HG03039 (cell line): ENCODE measurements at regions not wholly inside any gene's neighbourhood (a gene's known extent, or its start where the extent isn't known, plus 50 kb on each side); places are given as distances from the start of the nearest gene placed in this dataset.
"Not testable (repeated sequence)": the region's sequence is repeated elsewhere in the genome, so short reads cannot be mapped to it uniquely, and the experiment has no call there.

Experiments used
- ATAC-seq: cut with Tn5 transposase; IDR thresholded peaks from one replicate; pipeline ENCODE4 v1.9.1; 2021; ENCODE audit warnings: mild to moderate bottlenecking, moderate library complexity; ENCODE audit not compliant: unreplicated experiment

DNA sequence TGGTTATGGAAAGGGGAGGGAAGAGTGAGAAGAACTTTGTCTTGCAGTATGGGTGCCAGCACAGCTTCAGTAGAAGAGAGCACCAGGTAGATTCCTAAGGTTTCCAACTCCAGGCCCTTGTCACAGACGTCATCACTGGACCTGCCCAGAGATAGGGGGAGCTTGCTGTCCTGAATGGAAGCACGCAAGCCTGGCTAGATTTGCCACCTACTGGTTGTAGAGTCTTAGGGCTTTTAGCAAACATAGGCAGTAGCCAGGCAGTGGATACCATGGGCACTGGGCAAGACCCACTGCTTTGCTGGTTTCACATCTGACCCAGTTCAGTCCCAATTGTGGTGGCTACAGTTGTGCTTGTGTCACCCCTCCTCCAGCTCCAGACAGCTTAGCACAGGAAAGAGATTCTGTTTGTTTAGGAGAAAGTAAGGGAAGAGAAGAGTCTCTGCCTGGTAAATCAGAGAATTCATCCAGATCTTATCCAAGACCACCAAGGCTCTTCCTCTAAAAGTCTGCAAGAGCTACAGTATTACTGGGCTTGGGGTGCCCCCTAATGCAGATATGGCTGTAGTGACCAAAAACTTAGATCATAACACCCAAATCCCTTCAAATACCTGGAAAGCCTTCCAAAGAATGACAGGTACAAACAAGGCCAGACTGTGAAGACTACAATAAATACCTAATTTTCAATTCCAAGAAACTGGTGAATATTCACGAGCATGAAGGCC is 158.9 kb downstream of the HINT1 start:
- no peak for ATAC-seq

DNA sequence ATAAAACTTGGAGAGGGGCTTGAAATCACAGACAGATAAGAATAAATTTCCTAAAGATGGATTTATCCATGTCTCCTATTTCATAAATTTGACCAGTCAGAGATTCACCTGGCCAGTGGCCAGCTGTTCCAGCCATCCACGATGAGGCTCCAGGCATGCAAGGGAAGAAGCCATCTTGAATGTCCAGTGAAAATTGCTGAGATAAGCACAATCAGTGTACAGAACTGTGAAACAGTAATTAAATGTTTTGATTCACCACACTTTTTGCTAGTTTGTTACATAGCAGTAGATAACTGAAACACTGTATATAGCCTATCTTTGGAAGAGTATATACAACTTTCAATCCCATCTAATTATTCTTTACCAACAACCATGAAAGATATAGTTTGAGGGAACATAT is 163.5 kb downstream of the HINT1 start:
- no peak for ATAC-seq

DNA sequence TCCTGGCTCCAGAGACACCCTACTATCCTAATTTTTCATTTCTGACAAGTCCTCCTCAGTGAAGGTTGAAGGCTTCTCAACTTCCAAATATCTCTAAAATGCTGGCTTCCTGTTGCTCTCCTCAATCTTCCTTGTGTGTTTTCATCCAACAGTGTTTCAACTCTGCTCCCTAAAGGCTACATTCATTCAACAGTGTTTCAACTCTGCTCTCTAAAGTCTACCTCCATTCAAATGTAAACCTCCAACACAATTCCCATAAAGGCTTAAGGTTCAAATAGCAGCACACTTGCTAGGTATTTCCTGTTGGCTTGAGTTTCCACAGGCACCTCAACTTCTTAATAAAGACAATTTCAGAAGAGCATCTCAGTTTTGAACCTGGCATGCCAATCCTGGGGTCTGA is 164.8 kb downstream of the HINT1 start:
- ATAC-seq, result no peak

DNA sequence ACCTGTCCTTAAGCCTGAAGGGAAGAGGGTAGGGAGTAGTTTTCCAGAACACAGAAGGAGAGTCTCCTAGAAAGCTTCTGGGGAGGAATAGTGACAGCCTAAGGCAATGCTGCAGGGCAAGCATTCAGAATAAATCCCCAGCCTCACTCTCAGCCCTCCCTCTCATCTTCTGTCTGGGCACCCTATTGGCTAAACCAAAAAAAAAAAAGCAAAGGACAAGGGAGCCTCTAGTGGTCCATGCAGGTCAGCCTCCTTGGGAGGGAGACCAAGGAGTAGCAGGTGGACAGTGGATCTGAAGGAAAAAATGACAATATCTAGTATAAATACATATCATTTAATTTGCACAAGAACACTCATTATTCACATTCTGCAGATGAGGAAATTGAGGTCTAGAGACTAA is 168.3 kb downstream of the HINT1 start:
- not testable (repeated sequence) for ATAC-seq

DNA sequence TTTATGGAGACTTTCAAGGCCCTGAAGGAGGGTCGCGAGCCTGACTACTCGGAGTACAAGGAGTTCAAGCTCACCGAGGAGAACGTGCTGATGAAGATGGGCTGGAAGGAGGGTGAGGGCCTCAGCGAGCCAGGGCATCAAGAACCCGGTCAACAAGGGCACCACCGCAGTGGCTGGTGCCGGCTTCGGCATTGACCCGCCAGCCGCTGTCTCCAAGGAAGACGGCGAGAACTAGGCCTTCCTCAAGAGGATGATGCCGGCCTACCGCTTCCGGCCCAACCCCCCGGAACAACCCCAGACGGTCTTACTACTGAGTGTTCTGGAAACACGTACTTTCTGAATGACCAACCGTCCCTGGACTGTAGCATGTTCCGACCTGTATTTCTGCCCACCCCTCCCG is 169.2 kb downstream of the HINT1 start:
- no peak for ATAC-seq

DNA sequence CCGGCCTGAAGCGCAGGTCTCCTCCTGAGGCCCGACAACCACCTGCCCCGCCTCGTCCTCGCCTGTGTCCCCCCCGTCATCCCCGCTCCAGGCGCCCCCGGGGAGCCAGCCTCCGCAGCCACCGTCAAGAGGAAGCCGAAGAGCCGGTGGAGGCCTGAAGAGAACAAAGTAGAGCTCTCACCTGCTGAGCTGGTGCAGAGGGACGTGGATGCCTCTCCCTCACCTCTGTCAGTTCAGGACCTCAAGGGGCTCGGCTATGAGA is 169.9 kb downstream of the HINT1 start:
- ATAC-seq, result no peak

DNA sequence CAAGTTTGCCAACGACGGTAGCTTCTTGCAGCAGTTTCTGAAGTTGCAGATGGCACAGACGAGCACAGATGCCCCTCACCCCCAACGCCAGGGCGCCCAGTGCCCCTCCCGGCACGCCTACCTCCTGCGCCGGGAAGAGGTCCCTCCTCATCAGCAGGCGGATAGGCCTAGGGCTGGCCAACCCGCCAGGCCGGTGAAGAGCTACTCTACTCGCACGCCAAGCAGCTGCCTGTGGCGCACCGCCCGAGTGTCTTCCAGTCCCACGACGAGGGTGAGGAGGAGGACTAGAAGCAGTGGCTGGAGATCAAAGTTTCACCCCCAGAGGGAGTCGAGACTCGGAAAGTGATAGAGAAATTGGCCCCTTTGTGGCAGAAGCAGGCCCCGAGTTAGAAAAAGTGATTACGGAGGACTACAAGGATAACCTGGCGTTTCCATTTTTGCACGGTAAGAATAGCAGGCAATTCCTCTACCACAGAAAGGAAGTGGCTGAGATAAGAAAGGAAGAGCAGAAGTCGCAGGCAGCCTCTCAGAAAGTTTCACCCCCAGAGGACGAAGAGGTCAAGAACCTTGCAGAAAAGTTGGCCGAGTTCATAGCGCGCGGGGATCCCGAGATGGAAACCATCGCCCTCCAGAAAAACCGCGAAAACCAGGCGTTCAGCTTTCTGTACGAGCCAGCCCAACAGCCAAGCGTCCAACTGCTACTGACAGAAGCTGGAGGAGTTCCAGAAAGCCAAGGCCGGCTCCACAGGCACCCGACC is 170.4 kb downstream of the HINT1 start:
- ATAC-seq, result no peak

DNA sequence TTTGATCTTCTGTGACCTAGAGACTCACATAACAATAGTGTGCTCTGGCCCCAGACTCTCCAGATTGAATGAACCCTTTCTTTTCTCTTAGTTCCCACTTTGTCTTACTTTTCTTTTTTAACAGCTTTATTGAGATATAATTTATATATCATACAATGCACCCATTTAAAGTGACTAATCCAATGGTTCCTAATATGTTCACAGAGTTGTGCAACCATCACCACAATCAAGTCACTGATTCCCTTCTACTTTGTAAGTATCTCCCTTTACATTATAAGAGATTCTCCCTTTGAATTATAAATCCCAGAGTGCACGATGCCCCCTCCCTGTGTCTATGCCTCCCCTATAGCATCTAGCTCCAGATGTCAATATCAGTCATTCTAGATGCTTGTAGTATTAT is 172.4 kb downstream of the HINT1 start:
- ATAC-seq, result no peak

DNA sequence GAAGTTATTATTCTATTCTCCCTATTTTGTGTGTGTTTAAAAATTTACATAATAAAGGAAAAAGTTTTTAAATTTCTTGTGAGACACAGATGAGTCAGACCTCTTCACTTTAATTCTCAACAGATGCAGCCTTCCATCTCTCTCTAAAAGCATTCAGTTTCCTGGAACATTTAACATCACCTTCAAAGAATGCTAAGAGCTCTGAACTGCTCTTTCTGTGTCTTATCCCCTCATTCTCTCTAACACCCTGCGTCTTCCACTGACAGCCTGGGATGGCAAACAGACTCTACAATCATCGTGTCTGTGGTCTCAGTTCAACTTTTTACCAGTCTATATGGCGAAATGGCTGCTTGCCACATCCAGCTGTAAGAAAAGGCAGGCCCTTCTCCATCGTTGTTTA is 173.0 kb downstream of the HINT1 start:
- no peak for ATAC-seq

DNA sequence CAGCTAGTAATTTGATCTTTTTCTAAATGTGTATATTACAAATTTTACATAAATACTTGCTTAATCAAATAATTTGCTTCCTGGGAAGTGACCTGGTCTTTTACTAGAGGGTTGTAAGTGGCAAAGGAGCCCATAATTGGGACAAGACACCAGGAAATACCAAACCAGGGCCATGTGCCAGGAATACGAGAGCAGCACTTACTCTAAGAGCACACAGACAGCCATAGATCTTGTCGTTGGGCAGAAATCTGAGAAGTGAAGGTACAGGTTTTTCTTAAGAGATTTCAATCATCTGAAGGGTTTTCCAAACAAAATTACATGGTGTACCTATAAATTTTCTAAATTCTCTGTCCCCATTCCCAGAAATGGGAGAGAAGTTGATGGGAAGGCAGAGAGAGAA is 179.3 kb downstream of the HINT1 start:
- ATAC-seq, result no peak

DNA sequence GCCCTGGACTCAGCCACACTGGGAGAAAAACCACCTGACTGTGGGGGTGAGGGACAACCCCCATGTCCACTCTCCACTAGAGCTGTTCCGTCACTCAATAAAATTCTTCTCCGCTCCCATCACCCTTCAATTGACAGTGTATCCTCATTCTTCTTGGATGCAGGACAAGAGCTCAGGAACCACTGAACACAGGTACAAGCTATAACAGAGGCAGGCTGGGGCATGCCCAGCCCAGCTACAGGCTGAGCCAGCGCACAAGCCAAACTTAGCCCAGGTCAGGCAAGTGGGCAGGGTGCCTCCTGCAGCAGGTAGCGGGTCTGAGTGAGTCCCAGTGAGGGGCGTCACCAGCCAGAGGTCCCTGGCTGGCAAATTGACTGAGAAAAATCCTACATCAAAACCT is 183.4 kb downstream of the HINT1 start:
- no peak for ATAC-seq

DNA sequence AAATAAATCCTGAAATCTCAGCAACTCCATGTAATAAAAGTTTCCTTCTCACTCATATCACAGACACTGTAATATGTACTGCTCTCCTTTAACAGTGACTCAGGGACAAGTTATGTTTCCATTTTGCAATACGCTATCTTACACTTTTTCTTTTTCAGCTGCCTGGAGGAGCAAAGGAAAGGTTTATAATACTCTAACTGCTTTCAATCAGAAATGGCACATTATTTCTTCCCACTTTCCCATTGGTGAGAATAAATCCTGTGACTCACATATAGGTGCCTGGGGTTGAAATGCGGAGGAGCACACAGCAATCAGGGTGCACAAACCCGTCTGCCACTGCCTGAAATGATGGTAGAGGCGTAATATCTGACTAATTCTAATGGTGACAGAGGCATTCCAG is 186.6 kb downstream of the HINT1 start:
- no peak for ATAC-seq

DNA sequence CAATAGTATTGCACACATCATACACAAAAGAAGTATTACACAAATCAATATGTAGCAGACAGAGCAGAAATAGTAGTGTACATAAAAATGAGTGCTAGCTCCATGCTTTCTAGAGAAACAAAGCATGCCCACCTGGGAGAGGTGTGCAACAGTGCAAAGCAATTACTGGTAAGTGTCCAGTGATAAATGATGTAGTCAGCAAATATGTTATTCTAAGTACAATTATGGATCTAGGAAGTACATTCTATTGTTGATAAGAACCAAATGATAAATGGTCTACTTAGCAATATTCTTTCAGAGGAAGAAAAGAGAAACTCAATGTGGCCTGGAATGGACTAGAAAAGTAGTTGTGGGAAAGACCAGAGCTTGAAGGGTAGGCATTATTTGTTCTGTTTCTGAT is 188.6 kb downstream of the HINT1 start:
- ATAC-seq, result no peak

DNA sequence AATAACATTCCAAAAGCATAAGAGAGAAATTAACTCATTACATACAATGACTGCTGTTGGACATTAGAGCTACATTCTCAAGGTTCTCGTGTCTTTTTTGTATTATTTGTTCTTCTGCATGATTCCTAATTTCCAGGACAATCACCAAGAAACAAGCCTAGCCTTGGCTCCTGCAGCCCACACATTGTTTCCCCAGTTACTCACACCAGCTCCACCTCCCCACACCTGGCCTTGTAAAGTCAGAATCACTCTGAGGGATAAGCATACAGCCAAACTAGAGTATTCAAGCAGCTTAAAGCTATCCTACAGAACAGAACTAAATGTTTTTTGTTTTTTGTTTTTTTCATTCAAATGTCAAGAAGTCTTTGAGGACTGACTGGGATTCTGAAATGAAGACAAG is 189.2 kb downstream of the HINT1 start:
- no peak for ATAC-seq

DNA sequence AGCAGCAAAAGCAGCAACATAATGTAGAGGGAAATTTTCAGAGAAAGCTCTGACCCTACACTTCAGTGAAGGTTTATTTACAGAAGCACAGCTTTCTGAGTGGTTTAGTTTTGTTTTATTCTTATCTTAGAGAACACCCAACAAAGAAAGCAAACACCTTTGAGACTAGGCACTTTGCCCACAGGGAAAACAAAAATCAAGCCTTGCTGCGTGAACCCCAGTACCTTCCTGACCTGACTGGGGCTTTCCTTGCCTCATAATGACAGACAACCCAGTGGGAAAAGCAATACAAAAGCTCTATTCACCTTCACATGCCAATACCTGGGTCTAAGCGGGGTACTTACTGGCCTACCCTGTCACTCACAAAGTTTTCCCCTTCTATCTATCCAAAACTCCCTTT is 189.8 kb downstream of the HINT1 start:
- no peak for ATAC-seq

DNA sequence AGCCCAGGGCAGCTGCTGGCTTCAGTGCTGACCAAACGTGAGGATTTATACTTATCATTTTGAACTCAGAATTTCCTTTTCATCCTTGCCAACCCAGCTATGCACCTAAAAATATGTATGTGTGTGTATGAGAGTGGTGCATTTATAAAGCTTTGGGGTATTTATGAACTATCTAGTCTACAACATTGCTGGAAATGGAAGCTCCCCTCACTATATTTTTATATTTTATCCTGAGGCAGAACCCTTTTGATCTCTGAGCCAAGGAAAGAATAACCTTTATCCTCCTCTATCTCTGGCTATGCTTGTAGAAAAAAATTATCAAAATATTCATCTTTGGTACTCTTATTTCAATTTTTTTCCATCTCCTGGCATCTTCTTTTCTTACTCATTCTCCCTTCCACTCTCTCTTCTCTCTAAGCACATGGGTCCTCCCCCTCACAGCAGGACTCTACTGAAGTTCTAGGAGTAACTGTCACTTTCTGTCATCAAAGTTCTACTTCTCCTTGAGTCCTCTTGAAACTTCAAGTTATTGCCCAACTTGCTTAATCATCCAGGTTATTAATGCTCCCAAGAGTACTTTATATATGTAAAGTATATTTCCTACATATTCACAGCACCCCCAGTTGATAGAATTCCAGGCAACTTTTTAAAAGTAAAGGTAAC is 190.9 kb downstream of the HINT1 start:
- no peak for ATAC-seq

DNA sequence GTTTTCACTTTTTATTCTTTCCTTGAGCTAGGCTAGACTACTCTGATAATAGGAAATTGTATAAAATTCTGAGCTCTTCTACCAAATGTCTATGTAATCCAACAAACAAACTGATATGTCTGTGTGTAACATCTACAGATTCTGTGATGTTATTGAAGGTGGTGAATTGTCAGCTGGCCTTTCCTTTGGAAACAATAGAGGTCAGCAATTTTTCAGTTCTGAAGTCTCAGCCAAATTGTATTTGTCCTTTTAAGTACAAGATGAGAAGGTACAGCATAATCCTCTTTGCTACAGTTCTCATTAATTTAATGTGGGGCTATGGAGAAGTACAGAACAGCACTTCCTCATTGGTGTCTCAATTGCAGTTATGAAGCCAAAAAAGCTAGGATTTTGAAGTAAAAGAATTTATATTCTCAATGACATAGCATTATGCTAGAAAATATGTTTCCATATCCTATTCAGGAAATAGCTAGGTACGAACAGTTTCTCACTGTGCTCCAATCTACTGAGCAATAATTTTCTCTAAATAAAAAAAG is 198.0 kb downstream of the HINT1 start:
- no peak for ATAC-seq

DNA sequence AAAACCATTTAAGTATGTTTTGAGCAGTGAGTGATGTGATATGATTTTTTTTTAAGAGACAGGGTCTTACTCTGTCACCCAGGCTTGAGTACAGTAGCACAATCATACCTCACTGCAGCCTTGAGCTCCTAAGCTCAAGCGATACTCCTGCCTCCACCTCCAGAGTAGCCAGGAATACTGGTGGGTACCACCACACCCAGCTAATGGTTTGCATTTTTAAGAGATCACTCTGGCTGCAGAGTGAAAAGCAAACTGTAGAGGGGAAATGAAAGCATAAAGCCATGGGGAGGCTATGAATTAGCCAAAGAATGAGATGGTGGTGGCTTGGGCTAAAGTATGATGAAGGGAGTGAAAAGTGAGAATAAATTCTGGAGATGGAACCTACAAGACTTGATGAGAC is 199.1 kb downstream of the HINT1 start:
- ATAC-seq, result no peak

DNA sequence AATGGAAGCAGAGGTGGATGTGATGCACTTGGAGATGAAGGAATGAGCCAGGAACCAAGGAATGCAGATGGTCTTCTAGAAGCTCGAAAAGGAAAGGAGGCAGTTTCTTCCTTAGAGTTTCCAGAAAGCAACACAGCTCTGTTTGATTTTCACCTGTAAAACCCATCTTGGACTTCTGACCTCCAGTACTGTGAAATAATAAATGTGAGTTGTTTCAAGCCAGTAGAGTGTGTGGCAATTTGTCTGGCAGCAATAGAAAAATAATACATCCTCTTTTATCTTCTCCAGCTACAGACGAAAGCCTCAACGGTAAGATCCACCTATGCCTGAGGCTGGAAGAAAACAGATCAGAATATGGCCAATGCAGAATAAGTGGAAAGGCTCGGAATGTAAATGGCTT is 199.7 kb downstream of the HINT1 start:
- ATAC-seq, result no peak

DNA sequence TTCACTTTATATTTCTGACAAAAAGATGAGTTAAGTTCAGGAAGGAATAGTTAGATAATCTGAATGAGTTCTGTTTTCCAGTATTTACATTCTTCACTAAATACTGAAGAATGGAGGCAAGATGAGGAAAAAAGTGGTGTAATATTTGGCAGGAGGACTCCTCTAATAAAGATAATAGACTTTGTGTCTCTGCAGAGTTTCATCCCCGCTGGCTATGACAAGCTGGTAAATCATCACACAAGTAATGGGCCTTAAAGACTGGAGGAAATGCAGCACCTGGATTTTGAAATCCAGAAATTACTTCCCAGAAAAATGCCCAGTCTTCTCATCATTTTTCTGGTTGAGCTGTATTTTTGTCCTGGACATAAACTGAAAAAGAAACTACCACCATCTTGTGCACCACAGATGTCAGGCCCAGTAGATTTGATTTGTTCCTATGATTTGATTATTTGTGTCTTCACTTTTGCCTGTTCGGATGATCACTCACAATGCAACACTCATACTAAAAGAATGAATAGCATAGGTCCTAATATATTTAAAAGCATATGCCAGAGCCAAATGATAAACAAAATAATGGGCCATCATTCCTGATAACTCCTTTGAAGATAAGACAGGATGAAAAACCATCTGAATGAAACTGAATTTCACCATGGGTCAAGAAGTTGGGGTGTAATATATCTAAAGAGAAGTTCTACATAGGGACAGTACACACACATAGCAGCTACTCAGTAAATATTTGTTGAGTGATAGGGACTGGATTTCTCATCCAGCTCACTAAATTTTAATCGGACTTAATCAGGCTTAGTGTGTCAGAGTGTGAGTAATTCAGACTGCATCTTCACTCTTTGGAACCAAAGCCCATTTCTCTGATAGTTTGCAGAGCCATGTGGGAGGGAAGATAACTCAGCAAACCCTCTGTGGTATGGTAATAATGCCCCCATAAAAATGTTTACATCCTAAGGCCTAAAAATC is 200.5 kb downstream of the HINT1 start:
- no peak for ATAC-seq

DNA sequence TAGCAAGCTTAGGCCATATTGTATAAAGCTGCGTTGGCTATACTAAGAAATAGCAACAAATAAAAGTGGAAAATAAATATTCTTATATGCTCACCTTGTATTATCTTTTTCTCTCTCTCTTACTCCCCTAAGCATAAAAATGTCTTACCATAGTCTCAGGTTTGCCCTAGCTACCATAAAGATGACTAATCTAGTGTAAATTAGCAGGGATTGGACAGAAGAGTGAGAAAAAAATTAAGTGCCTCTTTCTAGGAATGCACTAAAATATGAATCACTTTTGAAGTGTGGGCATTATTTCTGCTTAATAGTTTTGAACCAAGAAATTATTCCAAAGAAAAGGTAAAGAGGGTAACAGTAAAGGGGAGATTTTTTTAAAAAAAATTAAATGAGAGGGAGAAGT is 201.3 kb downstream of the HINT1 start:
- no peak for ATAC-seq
